HepG2 (cell line): ENCODE measurements at regions not wholly inside any gene's neighbourhood (a gene's known extent, or its start where the extent isn't known, plus 50 kb on each side); places are given as distances from the start of the nearest gene placed in this dataset.

Experiments used
- ATAC-seq: fragments of 200-7000 bp; cut with Tn5 transposase; 3 replicates; pipeline ENCODE4 v1.9.1; 2020; ENCODE audit warnings: mild to moderate bottlenecking, moderate library complexity
- BruUV-seq: library from RNA; stranded (reverse); fragments of 400-500 nt; replicated peaks from 2 replicates; lab custom pipeline; 2021; lab: Mats Ljungman, UMichigan
- CTCF ChIA-PET: fragments of 300-600 bp; formaldehyde crosslinking; extraction: SDS; loops from one replicate; lab custom pipeline; 2021; ENCODE audit warnings: low total read pairs, inconsistent platforms, low intra/inter-chr PET ratio; lab: Yijun Ruan, JAX
- POLR2A ChIA-PET: fragments of 350-600 bp; sonication (Branson Sonifier 250); formaldehyde crosslinking; loops from one replicate; lab custom pipeline; 2020; ENCODE audit warnings: antibody characterized with exemption, inconsistent platforms; lab: Yijun Ruan, JAX
- DNase-seq: peaks from one replicate; pipeline ENCODE4 v3.0.0-alpha.2; 2015; ENCODE audit warnings: low spot score
- FAIRE-seq: peaks from 3 replicates; lab custom pipeline; 2011; peaks lifted over from hg19 to GRCh38; lab: Jason Lieb, UNC
- H2AFZ ChIP-seq: one replicate; pipeline ENCODE4 v1.6.1; 2011; ENCODE audit warnings: low read length, inconsistent platforms
- H3K27ac ChIP-seq: fragments of 300-600 bp; 3 replicates; pipeline ENCODE4 v1.8.0; 2011; ENCODE audit warnings: mixed run types, mild to moderate bottlenecking, mixed read lengths, low read length, inconsistent platforms; ENCODE audit not compliant: insufficient read depth; ENCODE audit errors: extremely low read length
- H3K27me3 ChIP-seq, 2 experiments: fragments of 200-600 bp in 1 of 2; 2 replicates in 1 of 2; 3 replicates in 1 of 2; pipeline versions ENCODE4 v1.6.0 to v1.8.0; 2011; ENCODE audit warnings: low read length in 2 of 2, mild to moderate bottlenecking in 2 of 2, moderate library complexity in 2 of 2, inconsistent platforms in 1 of 2; ENCODE audit not compliant: insufficient read depth in 2 of 2, control insufficient read depth in 1 of 2
- H3K36me3 ChIP-seq, 2 experiments: fragments of 200-600 bp in 1 of 2; replicated peaks in 1 of 2; 2 replicates in 1 of 2; 3 replicates in 1 of 2; pipeline versions ENCODE4 v1.5.1 to v1.8.0; 2011; ENCODE audit warnings: low read length in 2 of 2, inconsistent platforms in 1 of 2; ENCODE audit not compliant: insufficient read depth in 2 of 2, control insufficient read depth in 1 of 2
- H3K4me1 ChIP-seq: 2 replicates; pipeline ENCODE4 v1.5.1; 2012; ENCODE audit warnings: low read length, inconsistent platforms; ENCODE audit not compliant: insufficient read depth
- H3K4me2 ChIP-seq: 2 replicates; pipeline ENCODE4 v1.6.0; 2011; ENCODE audit warnings: low read depth, low read length, inconsistent platforms
- H3K4me3 ChIP-seq, 3 experiments: fragments of 200-600 bp in 1 of 3; sonication (generic), shearing (Covaris generic) in 1 of 3; replicated peaks in 1 of 3; 2 replicates each; pipeline ENCODE4 v1.5.1; 2011 to 2016; ENCODE audit warnings: low read length in 3 of 3, inconsistent platforms in 2 of 3, low read depth in 2 of 3, mild to moderate bottlenecking in 2 of 3, control low read depth in 1 of 3, mixed read lengths in 1 of 3; ENCODE audit not compliant: insufficient read depth in 1 of 3
- H3K79me2 ChIP-seq: one replicate; pipeline ENCODE4 v1.6.1; 2011; ENCODE audit warnings: low read length, inconsistent platforms; ENCODE audit not compliant: insufficient read depth
- H3K9ac ChIP-seq: 2 replicates; pipeline ENCODE4 v1.6.0; 2011; ENCODE audit warnings: mild to moderate bottlenecking, low read depth, low read length, inconsistent platforms; ENCODE audit not compliant: insufficient read depth
- H3K9me3 ChIP-seq: 2 replicates; pipeline ENCODE4 v1.5.1; 2012; ENCODE audit warnings: mild to moderate bottlenecking, low read length
- H4K20me1 ChIP-seq: 2 replicates; pipeline ENCODE4 v1.6.0; 2011; ENCODE audit warnings: inconsistent platforms, mild to moderate bottlenecking, low read length, moderate library complexity; ENCODE audit not compliant: insufficient read depth
- CBFB ChIP-seq: sonication (generic); formaldehyde crosslinking; IDR thresholded peaks from 2 replicates; pipeline ENCODE4 v1.4.0; 2020; ENCODE audit warnings: missing genetic modification reagents
- CHD2 ChIP-seq: IDR thresholded peaks from 2 replicates; pipeline ENCODE4 v1.6.1; 2011; ENCODE audit warnings: low read depth, low read length, improper control_type of control experiment
- ETV6 ChIP-seq: sonication (generic); formaldehyde crosslinking; conservative IDR thresholded peaks from 2 replicates; pipeline ENCODE4 v1.4.0; 2020; ENCODE audit warnings: missing genetic modification reagents
- HNF4A ChIP-seq: sonication (generic); formaldehyde crosslinking; IDR thresholded peaks from 2 replicates; pipeline ENCODE4 v1.4.0; 2020; ENCODE audit warnings: missing genetic modification reagents
- SRSF9 ChIP-seq: fragments of 200-400 bp; formaldehyde crosslinking; IDR thresholded peaks from 2 replicates; pipeline ENCODE4 v1.6.1; 2018; ENCODE audit warnings: borderline replicate concordance, mild to moderate bottlenecking, low read depth, low read length; ENCODE audit not compliant: insufficient read depth, poor library complexity, severe bottlenecking
- TRIM24 ChIP-seq: sonication (generic); formaldehyde crosslinking; IDR thresholded peaks from 2 replicates; pipeline ENCODE4 v1.8.0; 2022; ENCODE audit warnings: mild to moderate bottlenecking, missing genetic modification reagents
- ZMYM2 ChIP-seq: sonication (generic); formaldehyde crosslinking; IDR thresholded peaks from 2 replicates; pipeline ENCODE4 v1.8.0; 2022; ENCODE audit warnings: mild to moderate bottlenecking, missing genetic modification reagents
- ZNF570 ChIP-seq: sonication (generic); formaldehyde crosslinking; IDR thresholded peaks from 2 replicates; pipeline ENCODE4 v1.4.0; 2020; ENCODE audit warnings: mild to moderate bottlenecking, missing genetic modification reagents, borderline replicate concordance
- ZNF713 ChIP-seq: sonication (generic); formaldehyde crosslinking; IDR thresholded peaks from 2 replicates; pipeline ENCODE4 v1.4.0; 2020; ENCODE audit warnings: mild to moderate bottlenecking, missing genetic modification reagents
- WGBS: methylation state at CpG from one replicate; pipeline ENCODE4 v1.1.6; 2017; ENCODE audit warnings: low lambda C conversion rate; 5-methylcytosine and 5-hydroxymethylcytosine counted together
- in situ Hi-C: cut with HindIII; loops from 2 replicates; pipeline ENCODE4 v1.10.0; 2017; ENCODE audit warnings: low pct_unique_long_range_greater_than_20kb; ENCODE audit not compliant: extremely low pct_ligation_motif_present
- intact Hi-C: fragments of 100-400 bp; cut with micrococcal nuclease; formaldehyde crosslinking; loops from one replicate; pipeline ENCODE4 v1.10.0; 2022; ENCODE audit not compliant: unreplicated experiment
- TF ChIP-seq, protein P1 (sequence below): IDR thresholded peaks from 2 replicates; pipeline ENCODE4 v1.6.1; 2016; ENCODE audit warnings: missing compliant biosample characterization, missing genetic modification reagents, borderline replicate concordance
- TF ChIP-seq, protein P2 (sequence below): sonication (generic); formaldehyde crosslinking; IDR thresholded peaks from 2 replicates; pipeline ENCODE4 v1.8.0; 2023; ENCODE audit warnings: mild to moderate bottlenecking, missing genetic modification reagents
- TF ChIP-seq, protein P3 (sequence below): IDR thresholded peaks from 2 replicates; pipeline ENCODE4 v1.6.1; 2016; ENCODE audit warnings: low read depth, missing genetic modification reagents, missing compliant biosample characterization
- TF ChIP-seq, protein P4 (sequence below): sonication (generic); formaldehyde crosslinking; IDR thresholded peaks from 2 replicates; pipeline ENCODE4 v1.4.0; 2020; ENCODE audit warnings: mild to moderate bottlenecking, missing genetic modification reagents, borderline replicate concordance

DNA sequence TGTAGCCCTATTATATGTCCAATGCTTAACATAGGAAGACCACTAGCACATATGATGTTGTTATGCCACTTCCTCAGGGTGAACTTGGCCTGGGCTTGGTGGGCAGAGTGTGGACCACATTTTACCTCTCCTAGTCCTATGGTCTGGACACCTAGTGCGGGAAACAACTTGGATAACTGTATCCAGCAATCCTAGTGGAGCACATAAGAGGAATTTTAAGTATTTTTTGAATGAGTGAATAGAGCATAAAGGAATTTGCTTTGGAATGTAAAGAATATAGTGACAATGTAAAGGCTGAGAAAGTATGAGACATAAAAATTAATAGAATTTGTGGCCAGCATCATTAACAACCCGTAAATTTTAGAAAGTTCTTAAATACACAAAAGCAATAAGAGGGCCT, 528.9 kb downstream of the IGSF11 start:
- intact Hi-C loops, result no loop called here
- Histone ChIP-seq H2AFZ (no peak overlapping the region), H3K4me2 (no peak overlapping the region), H3K9ac (no peak overlapping the region), H3K79me2 (no peaks in the 10 kb centered on the region), H3K27ac (no peak overlapping the region), H3K27me3 (no peaks in the 10 kb centered on the region), H3K36me3 (no peaks in the 10 kb centered on the region), H3K9me3 (no peaks in the 10 kb centered on the region), H3K4me3 (no peak overlapping the region), H4K20me1 (no peaks in the 10 kb centered on the region), H3K4me1 (no peaks in the 10 kb centered on the region)
- ATAC-seq (no peak), DNase-seq (no peak), FAIRE-seq (no peak)
- POLR2A ChIA-PET, result no interaction called here
- in situ Hi-C loops, result no loop called here
- BruUV-seq, result no TSS peak
- WGBS, result 5% methylated on average over 2 of the region's 2 CpGs
- CTCF ChIA-PET, result no interaction called here
- TF ChIP-seq, protein P1, sequence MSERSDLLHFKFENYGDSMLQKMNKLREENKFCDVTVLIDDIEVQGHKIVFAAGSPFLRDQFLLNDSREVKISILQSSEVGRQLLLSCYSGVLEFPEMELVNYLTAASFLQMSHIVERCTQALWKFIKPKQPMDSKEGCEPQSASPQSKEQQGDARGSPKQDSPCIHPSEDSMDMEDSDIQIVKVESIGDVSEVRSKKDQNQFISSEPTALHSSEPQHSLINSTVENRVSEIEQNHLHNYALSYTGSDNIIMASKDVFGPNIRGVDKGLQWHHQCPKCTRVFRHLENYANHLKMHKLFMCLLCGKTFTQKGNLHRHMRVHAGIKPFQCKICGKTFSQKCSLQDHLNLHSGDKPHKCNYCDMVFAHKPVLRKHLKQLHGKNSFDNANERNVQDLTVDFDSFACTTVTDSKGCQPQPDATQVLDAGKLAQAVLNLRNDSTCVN (CRISPR knock-in tag), result no peak
- TF ChIP-seq CHD2 (no peak), ZNF570 (no peak), HNF4A (no peak), ZNF713 (no peak), CBFB (no peak), ETV6 (CRISPR knock-in tag) (no peak), SRSF9 (no peak), ZMYM2 (CRISPR knock-in tag) (no peak), TRIM24 (CRISPR knock-in tag) (no peak)
- TF ChIP-seq, protein P2, sequence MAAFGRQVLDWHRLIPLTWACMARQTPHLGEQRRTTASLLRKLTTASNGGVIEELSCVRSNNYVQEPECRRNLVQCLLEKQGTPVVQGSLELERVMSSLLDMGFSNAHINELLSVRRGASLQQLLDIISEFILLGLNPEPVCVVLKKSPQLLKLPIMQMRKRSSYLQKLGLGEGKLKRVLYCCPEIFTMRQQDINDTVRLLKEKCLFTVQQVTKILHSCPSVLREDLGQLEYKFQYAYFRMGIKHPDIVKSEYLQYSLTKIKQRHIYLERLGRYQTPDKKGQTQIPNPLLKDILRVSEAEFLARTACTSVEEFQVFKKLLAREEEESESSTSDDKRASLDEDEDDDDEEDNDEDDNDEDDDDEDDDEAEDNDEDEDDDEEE (CRISPR knock-in tag), result no peak
- TF ChIP-seq, protein P3, sequence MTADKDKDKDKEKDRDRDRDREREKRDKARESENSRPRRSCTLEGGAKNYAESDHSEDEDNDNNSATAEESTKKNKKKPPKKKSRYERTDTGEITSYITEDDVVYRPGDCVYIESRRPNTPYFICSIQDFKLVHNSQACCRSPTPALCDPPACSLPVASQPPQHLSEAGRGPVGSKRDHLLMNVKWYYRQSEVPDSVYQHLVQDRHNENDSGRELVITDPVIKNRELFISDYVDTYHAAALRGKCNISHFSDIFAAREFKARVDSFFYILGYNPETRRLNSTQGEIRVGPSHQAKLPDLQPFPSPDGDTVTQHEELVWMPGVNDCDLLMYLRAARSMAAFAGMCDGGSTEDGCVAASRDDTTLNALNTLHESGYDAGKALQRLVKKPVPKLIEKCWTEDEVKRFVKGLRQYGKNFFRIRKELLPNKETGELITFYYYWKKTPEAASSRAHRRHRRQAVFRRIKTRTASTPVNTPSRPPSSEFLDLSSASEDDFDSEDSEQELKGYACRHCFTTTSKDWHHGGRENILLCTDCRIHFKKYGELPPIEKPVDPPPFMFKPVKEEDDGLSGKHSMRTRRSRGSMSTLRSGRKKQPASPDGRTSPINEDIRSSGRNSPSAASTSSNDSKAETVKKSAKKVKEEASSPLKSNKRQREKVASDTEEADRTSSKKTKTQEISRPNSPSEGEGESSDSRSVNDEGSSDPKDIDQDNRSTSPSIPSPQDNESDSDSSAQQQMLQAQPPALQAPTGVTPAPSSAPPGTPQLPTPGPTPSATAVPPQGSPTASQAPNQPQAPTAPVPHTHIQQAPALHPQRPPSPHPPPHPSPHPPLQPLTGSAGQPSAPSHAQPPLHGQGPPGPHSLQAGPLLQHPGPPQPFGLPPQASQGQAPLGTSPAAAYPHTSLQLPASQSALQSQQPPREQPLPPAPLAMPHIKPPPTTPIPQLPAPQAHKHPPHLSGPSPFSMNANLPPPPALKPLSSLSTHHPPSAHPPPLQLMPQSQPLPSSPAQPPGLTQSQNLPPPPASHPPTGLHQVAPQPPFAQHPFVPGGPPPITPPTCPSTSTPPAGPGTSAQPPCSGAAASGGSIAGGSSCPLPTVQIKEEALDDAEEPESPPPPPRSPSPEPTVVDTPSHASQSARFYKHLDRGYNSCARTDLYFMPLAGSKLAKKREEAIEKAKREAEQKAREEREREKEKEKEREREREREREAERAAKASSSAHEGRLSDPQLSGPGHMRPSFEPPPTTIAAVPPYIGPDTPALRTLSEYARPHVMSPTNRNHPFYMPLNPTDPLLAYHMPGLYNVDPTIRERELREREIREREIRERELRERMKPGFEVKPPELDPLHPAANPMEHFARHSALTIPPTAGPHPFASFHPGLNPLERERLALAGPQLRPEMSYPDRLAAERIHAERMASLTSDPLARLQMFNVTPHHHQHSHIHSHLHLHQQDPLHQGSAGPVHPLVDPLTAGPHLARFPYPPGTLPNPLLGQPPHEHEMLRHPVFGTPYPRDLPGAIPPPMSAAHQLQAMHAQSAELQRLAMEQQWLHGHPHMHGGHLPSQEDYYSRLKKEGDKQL (CRISPR knock-in tag), result no peak
- TF ChIP-seq, protein P4, sequence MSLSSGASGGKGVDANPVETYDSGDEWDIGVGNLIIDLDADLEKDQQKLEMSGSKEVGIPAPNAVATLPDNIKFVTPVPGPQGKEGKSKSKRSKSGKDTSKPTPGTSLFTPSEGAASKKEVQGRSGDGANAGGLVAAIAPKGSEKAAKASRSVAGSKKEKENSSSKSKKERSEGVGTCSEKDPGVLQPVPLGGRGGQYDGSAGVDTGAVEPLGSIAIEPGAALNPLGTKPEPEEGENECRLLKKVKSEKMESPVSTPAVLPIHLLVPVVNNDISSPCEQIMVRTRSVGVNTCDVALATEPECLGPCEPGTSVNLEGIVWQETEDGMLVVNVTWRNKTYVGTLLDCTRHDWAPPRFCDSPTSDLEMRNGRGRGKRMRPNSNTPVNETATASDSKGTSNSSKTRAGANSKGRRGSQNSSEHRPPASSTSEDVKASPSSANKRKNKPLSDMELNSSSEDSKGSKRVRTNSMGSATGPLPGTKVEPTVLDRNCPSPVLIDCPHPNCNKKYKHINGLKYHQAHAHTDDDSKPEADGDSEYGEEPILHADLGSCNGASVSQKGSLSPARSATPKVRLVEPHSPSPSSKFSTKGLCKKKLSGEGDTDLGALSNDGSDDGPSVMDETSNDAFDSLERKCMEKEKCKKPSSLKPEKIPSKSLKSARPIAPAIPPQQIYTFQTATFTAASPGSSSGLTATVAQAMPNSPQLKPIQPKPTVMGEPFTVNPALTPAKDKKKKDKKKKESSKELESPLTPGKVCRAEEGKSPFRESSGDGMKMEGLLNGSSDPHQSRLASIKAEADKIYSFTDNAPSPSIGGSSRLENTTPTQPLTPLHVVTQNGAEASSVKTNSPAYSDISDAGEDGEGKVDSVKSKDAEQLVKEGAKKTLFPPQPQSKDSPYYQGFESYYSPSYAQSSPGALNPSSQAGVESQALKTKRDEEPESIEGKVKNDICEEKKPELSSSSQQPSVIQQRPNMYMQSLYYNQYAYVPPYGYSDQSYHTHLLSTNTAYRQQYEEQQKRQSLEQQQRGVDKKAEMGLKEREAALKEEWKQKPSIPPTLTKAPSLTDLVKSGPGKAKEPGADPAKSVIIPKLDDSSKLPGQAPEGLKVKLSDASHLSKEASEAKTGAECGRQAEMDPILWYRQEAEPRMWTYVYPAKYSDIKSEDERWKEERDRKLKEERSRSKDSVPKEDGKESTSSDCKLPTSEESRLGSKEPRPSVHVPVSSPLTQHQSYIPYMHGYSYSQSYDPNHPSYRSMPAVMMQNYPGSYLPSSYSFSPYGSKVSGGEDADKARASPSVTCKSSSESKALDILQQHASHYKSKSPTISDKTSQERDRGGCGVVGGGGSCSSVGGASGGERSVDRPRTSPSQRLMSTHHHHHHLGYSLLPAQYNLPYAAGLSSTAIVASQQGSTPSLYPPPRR (CRISPR knock-in tag), result no peak
